ENCODE measurements at regions not wholly inside any gene's neighbourhood (a gene's known extent, or its start where the extent isn't known, plus 50 kb on each side); places are given as distances from the start of the nearest gene placed in this dataset.

DNA sequence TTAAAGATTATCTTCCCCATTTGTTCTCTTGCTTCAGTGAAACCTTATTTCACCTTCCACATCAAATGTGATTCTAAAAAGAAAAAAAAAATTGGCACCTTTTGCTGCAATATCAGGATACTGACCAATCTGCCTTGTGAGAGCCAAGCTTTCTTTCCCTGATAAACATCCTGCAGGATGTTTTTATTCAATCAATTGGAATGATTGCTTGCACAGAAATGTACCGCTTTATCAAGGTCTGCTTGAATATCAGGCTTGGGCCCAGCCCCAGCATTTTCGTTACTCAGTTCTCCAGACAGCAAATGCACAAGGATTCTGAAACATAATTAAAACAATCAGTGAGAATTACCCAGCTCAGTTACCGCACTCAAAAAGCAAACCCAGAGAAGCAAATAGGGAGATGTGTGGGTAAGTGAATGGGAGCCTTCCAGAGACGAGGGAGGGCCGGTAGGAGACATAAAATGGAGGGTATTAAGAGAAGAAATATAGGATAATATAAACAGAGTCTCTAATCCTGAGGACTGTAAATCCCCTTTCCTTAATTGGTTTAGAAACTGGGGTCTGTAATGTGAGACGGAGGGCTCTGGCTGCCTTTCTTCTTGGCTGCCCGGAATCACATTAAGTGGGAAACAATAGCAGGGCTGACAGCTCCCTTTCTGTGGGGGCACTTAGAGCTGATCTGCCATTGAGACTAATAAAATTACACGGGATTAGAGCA lies 291.8 kb downstream of the ICOS start:
- TF ChIP-seq, protein P1, sequence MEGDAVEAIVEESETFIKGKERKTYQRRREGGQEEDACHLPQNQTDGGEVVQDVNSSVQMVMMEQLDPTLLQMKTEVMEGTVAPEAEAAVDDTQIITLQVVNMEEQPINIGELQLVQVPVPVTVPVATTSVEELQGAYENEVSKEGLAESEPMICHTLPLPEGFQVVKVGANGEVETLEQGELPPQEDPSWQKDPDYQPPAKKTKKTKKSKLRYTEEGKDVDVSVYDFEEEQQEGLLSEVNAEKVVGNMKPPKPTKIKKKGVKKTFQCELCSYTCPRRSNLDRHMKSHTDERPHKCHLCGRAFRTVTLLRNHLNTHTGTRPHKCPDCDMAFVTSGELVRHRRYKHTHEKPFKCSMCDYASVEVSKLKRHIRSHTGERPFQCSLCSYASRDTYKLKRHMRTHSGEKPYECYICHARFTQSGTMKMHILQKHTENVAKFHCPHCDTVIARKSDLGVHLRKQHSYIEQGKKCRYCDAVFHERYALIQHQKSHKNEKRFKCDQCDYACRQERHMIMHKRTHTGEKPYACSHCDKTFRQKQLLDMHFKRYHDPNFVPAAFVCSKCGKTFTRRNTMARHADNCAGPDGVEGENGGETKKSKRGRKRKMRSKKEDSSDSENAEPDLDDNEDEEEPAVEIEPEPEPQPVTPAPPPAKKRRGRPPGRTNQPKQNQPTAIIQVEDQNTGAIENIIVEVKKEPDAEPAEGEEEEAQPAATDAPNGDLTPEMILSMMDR (conservative IDR thresholded peaks at IDR 0.05; ENCODE audit: low read length), result no peak
- TF ChIP-seq EZH2phosphoT487 (IDR thresholded peaks at IDR 0.05; ENCODE audit: borderline replicate concordance), result no peak
